ENCODE measurements at regions not wholly inside any gene's neighbourhood (a gene's known extent, or its start where the extent isn't known, plus 50 kb on each side); places are given as distances from the start of the nearest gene placed in this dataset.

DNA sequence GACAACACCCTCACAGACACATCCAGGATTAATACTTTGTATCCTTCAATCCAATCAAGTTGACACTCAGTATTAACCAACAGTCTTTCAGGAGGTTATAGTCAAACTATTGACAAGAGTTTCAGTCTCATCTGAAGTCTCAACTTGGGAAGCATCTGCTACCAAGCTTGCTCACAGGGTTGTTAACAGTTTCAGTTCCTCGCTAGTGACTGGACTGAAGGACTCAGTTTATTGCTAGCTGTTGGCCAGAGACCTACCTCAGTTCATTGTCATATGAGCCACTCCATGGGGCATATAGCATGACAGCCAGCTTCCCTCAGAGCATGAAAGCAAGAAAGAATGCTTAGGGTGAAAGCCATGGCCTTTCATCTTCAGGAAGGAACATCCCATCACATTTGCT is 228.6 kb downstream of the EPHA4 start:
- CTCF ChIA-PET: no interaction called here
- POLR2A ChIA-PET: no interaction called here
- TF ChIP-seq CTBP1 (IDR thresholded peaks at IDR 0.05; ENCODE audit: borderline replicate concordance): no peak
- TF ChIP-seq, protein P1, sequence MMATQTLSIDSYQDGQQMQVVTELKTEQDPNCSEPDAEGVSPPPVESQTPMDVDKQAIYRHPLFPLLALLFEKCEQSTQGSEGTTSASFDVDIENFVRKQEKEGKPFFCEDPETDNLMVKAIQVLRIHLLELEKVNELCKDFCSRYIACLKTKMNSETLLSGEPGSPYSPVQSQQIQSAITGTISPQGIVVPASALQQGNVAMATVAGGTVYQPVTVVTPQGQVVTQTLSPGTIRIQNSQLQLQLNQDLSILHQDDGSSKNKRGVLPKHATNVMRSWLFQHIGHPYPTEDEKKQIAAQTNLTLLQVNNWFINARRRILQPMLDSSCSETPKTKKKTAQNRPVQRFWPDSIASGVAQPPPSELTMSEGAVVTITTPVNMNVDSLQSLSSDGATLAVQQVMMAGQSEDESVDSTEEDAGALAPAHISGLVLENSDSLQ (IDR thresholded peaks at IDR 0.05): no peak
- TF ChIP-seq L3MBTL2 (conservative IDR thresholded peaks at IDR 0.05): no peak
- no peak for TF ChIP-seq FOXA1 (IDR thresholded peaks at IDR 0.05)
- no peak for TF ChIP-seq NFRKB (IDR thresholded peaks at IDR 0.05)
- TF ChIP-seq TARDBP (IDR thresholded peaks at IDR 0.05): no peak
- TF ChIP-seq FOXK2 (IDR thresholded peaks at IDR 0.05): no peak
- no peak for TF ChIP-seq LEF1 (IDR thresholded peaks at IDR 0.05; ENCODE audit: borderline replicate concordance)
- TF ChIP-seq ZNF384 (IDR thresholded peaks at IDR 0.05): no peak
- no peak for TF ChIP-seq SP1 (IDR thresholded peaks at IDR 0.05)
- no peak for TF ChIP-seq ARNT (IDR thresholded peaks at IDR 0.05)
- no peak for TF ChIP-seq HDGF (IDR thresholded peaks at IDR 0.05; ENCODE audit: borderline replicate concordance)
- TF ChIP-seq BHLHE40 (IDR thresholded peaks at IDR 0.05; ENCODE audit: borderline replicate concordance): no peak
- no peak for TF ChIP-seq SUZ12 (IDR thresholded peaks at IDR 0.05)
- TF ChIP-seq FOXM1 (IDR thresholded peaks at IDR 0.05; ENCODE audit: borderline replicate concordance): no peak
- no peak for TF ChIP-seq ELF4 (IDR thresholded peaks at IDR 0.05)
- no peak for DNase-seq (ENCODE audit: extremely low spot score)

DNA sequence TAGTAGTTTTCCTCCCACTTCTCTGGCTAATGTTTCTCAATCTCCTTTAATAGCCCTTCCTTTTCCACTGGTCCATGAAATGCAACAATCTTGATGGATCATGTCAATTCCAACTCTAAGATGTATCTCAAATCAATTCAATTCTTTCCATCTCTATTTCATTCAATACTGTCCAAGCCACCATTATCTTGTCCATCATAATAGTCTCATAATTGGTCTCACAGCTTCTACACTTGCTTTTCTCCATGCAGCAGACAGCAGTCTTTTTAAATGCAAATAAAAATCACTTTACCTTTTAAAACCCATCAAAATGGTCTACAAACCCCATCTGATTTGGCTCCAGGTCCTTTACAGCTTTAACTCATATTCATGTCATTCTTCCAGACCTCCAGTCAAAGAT is 226.6 kb downstream of the EPHA4 start:
- no peak for TF ChIP-seq LEF1 (IDR thresholded peaks at IDR 0.05; ENCODE audit: borderline replicate concordance)
- no peak for TF ChIP-seq L3MBTL2 (conservative IDR thresholded peaks at IDR 0.05)
- CTCF ChIA-PET: no interaction called here

DNA sequence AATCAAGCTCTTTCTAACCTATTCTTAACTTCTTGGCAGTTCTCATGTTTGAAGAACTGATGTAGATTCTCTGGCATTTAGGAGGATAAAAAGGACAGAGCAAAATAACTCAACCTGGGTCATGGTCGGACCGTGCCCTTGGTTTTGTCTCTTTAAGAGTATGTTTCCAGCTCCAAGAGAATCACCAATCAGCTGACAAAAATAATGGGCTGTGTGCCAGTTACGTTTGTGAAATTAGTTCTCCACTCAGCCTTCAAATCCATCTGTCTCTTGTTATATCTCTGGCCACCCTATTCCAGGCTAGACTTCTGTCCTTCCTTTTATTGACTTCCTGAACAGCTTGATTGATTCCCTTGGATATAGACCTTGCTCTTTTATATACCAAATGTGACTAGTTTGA is 225.7 kb downstream of the EPHA4 start:
- POLR2A ChIA-PET: no interaction called here
- TF ChIP-seq ZNF384 (IDR thresholded peaks at IDR 0.05): no peak
- TF ChIP-seq FOXK2 (IDR thresholded peaks at IDR 0.05): no peak
- no peak for TF ChIP-seq HDGF (IDR thresholded peaks at IDR 0.05; ENCODE audit: borderline replicate concordance)
- no peak for TF ChIP-seq SP1 (IDR thresholded peaks at IDR 0.05)
- no peak for TF ChIP-seq NFRKB (IDR thresholded peaks at IDR 0.05)
- TF ChIP-seq SUZ12 (IDR thresholded peaks at IDR 0.05): no peak
- no peak for TF ChIP-seq FOXA1 (IDR thresholded peaks at IDR 0.05)
- TF ChIP-seq BHLHE40 (IDR thresholded peaks at IDR 0.05; ENCODE audit: borderline replicate concordance): no peak
- TF ChIP-seq, protein P1 (IDR thresholded peaks at IDR 0.05): no peak
- TF ChIP-seq LEF1 (IDR thresholded peaks at IDR 0.05; ENCODE audit: borderline replicate concordance): no peak
- TF ChIP-seq ARNT (IDR thresholded peaks at IDR 0.05): no peak
- no peak for TF ChIP-seq L3MBTL2 (conservative IDR thresholded peaks at IDR 0.05)
- no peak for TF ChIP-seq TARDBP (IDR thresholded peaks at IDR 0.05)
- TF ChIP-seq CTBP1 (IDR thresholded peaks at IDR 0.05; ENCODE audit: borderline replicate concordance): no peak
- TF ChIP-seq ELF4 (IDR thresholded peaks at IDR 0.05): no peak
- no peak for TF ChIP-seq FOXM1 (IDR thresholded peaks at IDR 0.05; ENCODE audit: borderline replicate concordance)

More for the DNA sequence above, 226.6 kb downstream of the EPHA4 start:
- DNase-seq (ENCODE audit: extremely low spot score): no peak
- POLR2A ChIA-PET: no interaction called here

DNA sequence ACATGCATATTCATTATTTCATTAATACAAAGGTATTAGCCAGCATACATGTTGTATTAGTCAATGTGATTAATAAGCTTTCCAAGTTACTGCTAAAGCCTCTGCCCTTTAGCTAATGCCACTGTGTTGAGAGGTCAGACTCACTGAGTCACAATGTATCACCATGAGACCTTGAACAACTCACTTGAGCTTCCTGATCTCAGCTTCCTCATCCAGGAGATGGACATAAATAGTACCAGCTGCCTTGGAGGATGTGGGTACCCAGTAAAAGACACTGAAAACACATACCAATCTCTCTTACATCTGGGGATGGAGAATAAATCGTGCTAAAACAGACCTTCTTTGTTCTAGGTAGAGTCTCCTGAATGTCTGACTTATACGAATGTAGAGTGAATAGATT is 224.6 kb downstream of the EPHA4 start:
- ChIA-PET POLR2A (no interaction called here), CTCF (no interaction called here)
- TF ChIP-seq FOXA1 (IDR thresholded peaks at IDR 0.05) (no peak), TARDBP (IDR thresholded peaks at IDR 0.05) (no peak), FOXM1 (IDR thresholded peaks at IDR 0.05; ENCODE audit: borderline replicate concordance) (no peak), LEF1 (IDR thresholded peaks at IDR 0.05; ENCODE audit: borderline replicate concordance) (no peak), L3MBTL2 (conservative IDR thresholded peaks at IDR 0.05) (no peak), ARNT (IDR thresholded peaks at IDR 0.05) (no peak), SP1 (IDR thresholded peaks at IDR 0.05) (no peak), HDGF (IDR thresholded peaks at IDR 0.05; ENCODE audit: borderline replicate concordance) (no peak), BHLHE40 (IDR thresholded peaks at IDR 0.05; ENCODE audit: borderline replicate concordance) (no peak), FOXK2 (IDR thresholded peaks at IDR 0.05) (no peak), ZNF384 (IDR thresholded peaks at IDR 0.05) (no peak), NFRKB (IDR thresholded peaks at IDR 0.05) (no peak), SUZ12 (IDR thresholded peaks at IDR 0.05) (no peak), CTBP1 (IDR thresholded peaks at IDR 0.05; ENCODE audit: borderline replicate concordance) (no peak), ELF4 (IDR thresholded peaks at IDR 0.05) (no peak)
- TF ChIP-seq, protein P1 (IDR thresholded peaks at IDR 0.05): no peak
- no peak for DNase-seq (ENCODE audit: extremely low spot score)

More for the DNA sequence above, 225.7 kb downstream of the EPHA4 start:
- DNase-seq (ENCODE audit: extremely low spot score): no peak
- CTCF ChIA-PET: no interaction called here

DNA sequence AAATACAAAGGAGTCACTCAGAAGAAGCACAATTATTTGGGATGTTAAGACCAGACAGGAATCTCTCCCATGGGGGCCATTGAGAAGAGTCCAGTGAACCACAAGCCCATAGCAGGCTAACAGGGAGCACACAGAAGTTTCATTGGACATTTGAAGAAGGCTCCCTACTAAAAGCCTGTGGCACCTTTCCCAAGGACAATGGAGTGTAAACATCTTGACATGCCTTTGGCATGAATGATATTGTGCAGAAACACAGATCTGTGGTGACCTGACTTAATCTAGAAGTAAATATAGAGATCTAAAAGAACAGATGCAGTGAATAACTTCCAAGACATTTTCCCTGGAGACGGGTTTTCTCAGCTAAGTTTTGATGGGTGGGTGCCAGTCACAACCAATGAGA is 221.5 kb downstream of the EPHA4 start:
- TF ChIP-seq L3MBTL2 (conservative IDR thresholded peaks at IDR 0.05) (no peak), NFRKB (IDR thresholded peaks at IDR 0.05) (no peak), HDGF (IDR thresholded peaks at IDR 0.05; ENCODE audit: borderline replicate concordance) (no peak), ARNT (IDR thresholded peaks at IDR 0.05) (no peak), CTBP1 (IDR thresholded peaks at IDR 0.05; ENCODE audit: borderline replicate concordance) (no peak), FOXK2 (IDR thresholded peaks at IDR 0.05) (no peak), LEF1 (IDR thresholded peaks at IDR 0.05; ENCODE audit: borderline replicate concordance) (no peak), SP1 (IDR thresholded peaks at IDR 0.05) (no peak)
- POLR2A ChIA-PET: no interaction called here
- CTCF ChIA-PET: no interaction called here
- no peak for DNase-seq (ENCODE audit: extremely low spot score)

DNA sequence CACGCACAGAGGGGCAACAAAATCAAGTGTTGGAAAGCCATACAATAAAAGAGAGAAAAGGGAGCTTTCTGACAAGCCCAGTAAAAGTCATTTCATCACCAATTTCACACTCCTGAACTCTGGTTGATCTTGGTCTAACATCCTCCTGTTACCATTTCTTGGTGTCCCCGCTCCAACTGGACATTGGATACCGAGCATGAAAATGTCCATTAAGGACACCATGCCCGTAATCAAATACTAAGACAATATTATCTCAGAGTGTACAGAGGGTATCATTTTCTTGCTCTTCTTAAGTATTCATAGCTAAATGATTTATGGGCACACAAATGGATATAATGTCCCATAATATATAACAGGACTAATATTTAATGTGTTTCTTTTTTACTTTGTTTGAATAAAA is 218.9 kb downstream of the EPHA4 start:
- TF ChIP-seq ELF4 (IDR thresholded peaks at IDR 0.05): no peak
- TF ChIP-seq ARNT (IDR thresholded peaks at IDR 0.05): no peak
- TF ChIP-seq TARDBP (IDR thresholded peaks at IDR 0.05): no peak
- TF ChIP-seq CTBP1 (IDR thresholded peaks at IDR 0.05; ENCODE audit: borderline replicate concordance): no peak
- TF ChIP-seq, protein P1 (IDR thresholded peaks at IDR 0.05): no peak
- no peak for TF ChIP-seq LEF1 (IDR thresholded peaks at IDR 0.05; ENCODE audit: borderline replicate concordance)
- TF ChIP-seq L3MBTL2 (conservative IDR thresholded peaks at IDR 0.05): no peak
- TF ChIP-seq FOXA1 (IDR thresholded peaks at IDR 0.05): no peak
- no peak for TF ChIP-seq SP1 (IDR thresholded peaks at IDR 0.05)
- no peak for TF ChIP-seq NFRKB (IDR thresholded peaks at IDR 0.05)
- TF ChIP-seq ZNF384 (IDR thresholded peaks at IDR 0.05): no peak
- TF ChIP-seq FOXM1 (IDR thresholded peaks at IDR 0.05; ENCODE audit: borderline replicate concordance): no peak
- no peak for TF ChIP-seq FOXK2 (IDR thresholded peaks at IDR 0.05)
- no peak for TF ChIP-seq BHLHE40 (IDR thresholded peaks at IDR 0.05; ENCODE audit: borderline replicate concordance)
- no peak for TF ChIP-seq HDGF (IDR thresholded peaks at IDR 0.05; ENCODE audit: borderline replicate concordance)
- TF ChIP-seq SUZ12 (IDR thresholded peaks at IDR 0.05): no peak
- CTCF ChIA-PET: no interaction called here
- POLR2A ChIA-PET: no interaction called here
- DNase-seq (ENCODE audit: extremely low spot score): no peak

Measured in HEK293T (cell line).